WI38 (cell line): ENCODE measurements at regions not wholly inside any gene's neighbourhood (a gene's known extent, or its start where the extent isn't known, plus 50 kb on each side); places are given as distances from the start of the nearest gene placed in this dataset.
"Not testable (repeated sequence)": the region's sequence is repeated elsewhere in the genome, so short reads cannot be mapped to it uniquely, and the experiment has no call there.

Experiments
- H3K4me3 ChIP-seq: 2 replicates; pipeline ENCODE4 v1.5.1; 2011; ENCODE audit warnings: low read depth, mild to moderate bottlenecking, control low read depth, low read length
- CTCF ChIP-seq: IDR thresholded peaks from 2 replicates; pipeline ENCODE4 v1.5.1; 2012; ENCODE audit warnings: low read depth, mild to moderate bottlenecking, control low read depth, low read length

- peak overlapping the region; percentile 60 for H3K4me3 ChIP-seq
Observed at GRCh38 chr18:22710673-22711191, 222.4 kb upstream of the RBBP8 start.

GRCh38 chr18:22711192-22711685, 221.9 kb upstream of the RBBP8 start:
- peak overlapping the region; percentile 60 for H3K4me3 ChIP-seq
- TF ChIP-seq CTCF, result no peak

More at GRCh38 chr18:22710673-22711191, 222.4 kb upstream of the RBBP8 start:
- TF ChIP-seq CTCF, result no peak

GRCh38 chr18:22713511-22713910, 219.6 kb upstream of the RBBP8 start:
- H3K4me3 ChIP-seq, result no peak overlapping the region
- no peak for TF ChIP-seq CTCF

- not testable (repeated sequence) for H3K4me3 ChIP-seq
Observed at GRCh38 chr18:22717536-22717935, 215.6 kb upstream of the RBBP8 start.

GRCh38 chr18:22723221-22723620, 209.9 kb upstream of the RBBP8 start:
- no peak for TF ChIP-seq CTCF
- H3K4me3 ChIP-seq, result no peak overlapping the region

- TF ChIP-seq CTCF, result no peak
- no peak overlapping the region for H3K4me3 ChIP-seq
Observed at GRCh38 chr18:22723773-22724172, 209.4 kb upstream of the RBBP8 start.

- H3K4me3 ChIP-seq, result no peak overlapping the region
- TF ChIP-seq CTCF, result no peak
Observed at GRCh38 chr18:22726469-22726868, 206.7 kb upstream of the RBBP8 start.

- TF ChIP-seq CTCF, result no peak
- H3K4me3 ChIP-seq, result no peak overlapping the region
Observed at GRCh38 chr18:22728016-22728415, 205.1 kb upstream of the RBBP8 start.
